ENCODE measurements at regions not wholly inside any gene's neighbourhood (a gene's known extent, or its start where the extent isn't known, plus 50 kb on each side); places are given as distances from the start of the nearest gene placed in this dataset.
"Not testable (repeated sequence)": the region's sequence is repeated elsewhere in the genome, so short reads cannot be mapped to it uniquely, and the experiment has no call there.

DNA sequence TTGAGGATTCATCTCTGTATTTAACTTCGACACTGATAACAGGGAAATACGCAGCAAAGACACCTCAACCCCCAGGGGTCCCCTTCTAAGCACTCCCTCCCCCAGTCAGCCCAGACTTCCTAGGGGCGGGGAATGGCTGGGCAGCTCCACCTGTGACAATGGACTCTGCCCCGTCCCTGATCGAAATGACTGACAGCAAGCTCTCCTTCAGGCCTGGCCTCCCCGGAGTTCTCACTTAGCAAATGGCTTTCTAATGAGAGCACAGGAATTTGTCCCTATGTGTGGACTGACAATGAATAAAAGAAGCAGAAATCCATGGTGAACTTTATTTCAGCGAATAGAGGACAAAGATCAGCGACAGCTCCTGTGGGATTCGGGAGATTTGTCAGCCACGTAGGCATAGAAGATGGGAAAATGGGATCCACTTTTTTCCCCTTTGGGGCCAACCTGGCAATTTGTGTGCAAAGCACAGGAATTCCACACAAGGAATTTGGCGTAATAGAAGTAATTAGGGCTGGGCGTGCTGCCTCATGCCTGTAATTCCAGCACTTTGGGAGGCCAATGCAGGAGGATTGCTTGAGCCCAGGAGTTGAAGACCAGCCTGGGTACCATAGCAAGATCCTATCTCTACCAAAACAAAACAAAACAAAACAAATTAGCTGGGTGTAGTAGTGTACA is 63.8 kb downstream of the TNFAIP2 start:
- DNase-seq (ENCODE audit: low spot score) = no peak

DNA sequence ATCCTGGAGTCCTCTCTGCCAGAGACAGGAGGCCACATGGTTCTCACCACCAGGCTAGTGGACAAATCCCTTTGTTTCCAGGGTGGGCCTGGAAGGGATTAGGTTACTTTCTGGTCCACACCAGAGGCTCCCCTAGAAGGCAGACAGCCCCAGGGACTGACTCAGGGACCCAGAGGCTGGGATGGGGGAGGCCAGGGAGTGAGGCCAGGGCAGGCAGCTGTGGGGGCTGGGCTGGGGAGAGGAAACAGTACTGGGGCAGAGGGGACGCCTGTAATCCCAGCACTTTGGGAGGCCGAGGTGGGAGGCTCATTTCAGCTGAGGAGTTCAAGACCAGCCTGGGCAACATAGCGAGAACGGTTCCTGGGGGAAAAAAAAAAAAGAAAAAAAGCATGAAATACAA is 64.7 kb downstream of the TNFAIP2 start:
- no peak for DNase-seq (ENCODE audit: low spot score)

DNA sequence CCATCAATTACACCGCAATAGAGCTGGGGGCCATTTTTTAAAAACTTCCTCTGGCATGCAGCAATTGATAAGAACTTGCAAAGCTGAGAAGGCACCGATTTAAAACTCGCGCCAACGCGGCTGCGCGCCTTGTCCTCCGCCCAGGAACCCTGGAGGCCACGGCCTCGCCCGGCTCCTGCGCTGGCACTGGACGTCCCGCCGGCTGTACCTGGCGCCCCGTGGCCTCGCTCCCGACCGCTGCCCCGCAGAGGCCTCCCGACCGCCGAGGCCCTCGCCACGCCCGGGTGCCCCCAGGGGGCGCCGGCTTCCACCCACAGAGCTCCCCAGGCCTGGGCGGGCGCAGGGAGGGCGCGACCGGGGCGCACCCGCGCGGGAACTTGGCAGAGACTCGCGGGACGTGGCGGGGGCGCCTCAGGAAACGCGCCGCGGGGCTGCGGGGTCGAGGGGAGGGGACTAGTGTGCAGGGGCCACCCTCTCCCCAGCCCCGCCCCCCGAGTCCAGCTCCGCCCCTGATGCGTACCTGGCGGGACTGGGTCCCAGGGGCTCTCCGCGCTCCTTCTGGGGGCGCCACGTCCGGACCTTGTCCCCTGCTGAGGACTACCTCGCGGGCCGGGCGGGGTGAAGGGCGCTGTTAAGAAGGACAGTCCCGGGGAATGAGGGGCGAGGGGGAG is 65.7 kb downstream of the TNFAIP2 start:
- DNase-seq (ENCODE audit: low spot score) = peak; percentile 11

DNA sequence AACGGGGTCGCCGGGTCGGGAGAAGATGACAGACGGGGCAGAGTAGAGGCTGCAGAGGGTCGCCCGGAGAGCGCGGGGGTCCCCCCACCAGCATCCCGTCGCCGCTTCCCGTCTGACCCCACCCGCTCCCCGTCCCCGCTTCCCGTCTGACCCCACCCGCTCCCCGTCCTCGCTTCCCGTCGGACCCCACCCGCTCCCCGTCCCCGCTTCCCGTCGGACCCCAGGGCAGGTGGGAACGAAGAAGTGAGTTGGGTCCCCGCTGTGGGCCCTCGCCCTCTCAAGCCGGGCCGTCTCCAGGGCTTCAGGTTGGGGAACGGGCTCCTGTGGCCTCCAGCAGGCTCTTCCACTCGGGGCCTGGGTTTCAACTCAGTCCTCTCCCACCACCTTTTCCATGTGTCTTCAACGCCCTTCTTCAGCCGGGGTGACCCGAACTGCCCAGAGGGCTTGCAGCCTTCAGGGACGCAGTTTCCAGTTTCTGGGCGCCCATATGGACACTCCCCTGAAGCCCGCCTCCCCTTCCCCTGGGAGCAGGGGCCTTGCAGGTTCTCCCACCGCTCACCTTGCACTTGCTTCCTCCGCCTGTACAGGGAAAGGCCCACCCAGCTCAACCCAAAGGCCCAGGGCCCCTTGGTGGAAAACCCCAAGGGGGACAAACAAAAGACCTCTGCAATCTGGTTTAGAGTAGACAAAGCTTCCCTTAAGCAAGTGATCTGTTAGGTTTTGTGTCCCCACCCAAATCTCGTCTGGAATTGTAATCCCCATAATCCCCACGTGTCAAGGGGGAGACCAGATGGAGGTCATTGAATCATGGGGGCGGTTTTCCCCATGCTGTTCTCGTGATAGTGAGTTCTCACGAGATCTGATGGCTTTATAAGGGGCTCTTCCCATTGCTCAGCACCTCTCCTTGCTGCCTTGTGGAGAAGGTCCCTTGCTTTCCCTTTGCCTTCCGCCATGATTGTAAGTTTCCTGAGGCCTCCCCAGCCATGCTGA is 66.5 kb downstream of the TNFAIP2 start:
- DNase-seq (ENCODE audit: low spot score) = no peak

DNA sequence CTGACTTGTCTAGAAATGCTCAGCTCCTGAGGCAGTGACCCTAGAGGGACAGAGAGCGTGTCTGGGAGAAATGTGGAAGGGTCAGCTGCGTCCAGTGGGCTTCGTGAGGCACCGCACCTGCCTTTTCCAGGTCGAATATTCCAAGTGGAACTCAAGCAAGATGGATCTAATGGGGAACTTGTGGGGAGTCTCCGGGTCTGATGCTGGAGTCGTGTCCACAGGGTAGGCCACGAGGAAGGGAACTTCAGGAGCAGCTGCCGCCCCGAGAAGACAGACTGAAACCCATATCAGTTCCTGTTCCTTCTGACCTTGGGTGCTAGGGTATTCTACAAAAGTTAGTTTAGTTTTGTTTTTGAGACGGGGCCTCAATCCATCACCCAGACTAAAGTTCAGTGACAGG is 67.5 kb downstream of the TNFAIP2 start:
- DNase-seq (ENCODE audit: low spot score) = no peak

DNA sequence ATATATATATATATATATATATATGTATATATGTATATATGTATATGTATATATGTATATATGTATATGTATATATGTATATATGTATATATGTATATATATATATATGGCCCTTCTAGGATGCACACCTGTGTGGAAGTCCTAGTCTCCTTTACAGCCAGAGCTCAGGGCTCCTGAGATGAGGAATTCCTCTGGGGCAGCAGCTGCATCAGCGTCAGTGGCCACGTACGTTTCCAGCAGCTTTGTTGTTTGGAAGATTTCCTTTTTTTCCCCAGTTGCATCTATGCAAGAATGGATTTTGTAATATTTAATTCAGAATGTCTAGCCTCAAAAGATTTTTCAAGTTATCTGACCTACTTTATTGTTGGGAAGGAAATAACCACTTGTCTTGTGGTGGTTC is 68.6 kb downstream of the TNFAIP2 start:
- DNase-seq (ENCODE audit: low spot score) = no peak

DNA sequence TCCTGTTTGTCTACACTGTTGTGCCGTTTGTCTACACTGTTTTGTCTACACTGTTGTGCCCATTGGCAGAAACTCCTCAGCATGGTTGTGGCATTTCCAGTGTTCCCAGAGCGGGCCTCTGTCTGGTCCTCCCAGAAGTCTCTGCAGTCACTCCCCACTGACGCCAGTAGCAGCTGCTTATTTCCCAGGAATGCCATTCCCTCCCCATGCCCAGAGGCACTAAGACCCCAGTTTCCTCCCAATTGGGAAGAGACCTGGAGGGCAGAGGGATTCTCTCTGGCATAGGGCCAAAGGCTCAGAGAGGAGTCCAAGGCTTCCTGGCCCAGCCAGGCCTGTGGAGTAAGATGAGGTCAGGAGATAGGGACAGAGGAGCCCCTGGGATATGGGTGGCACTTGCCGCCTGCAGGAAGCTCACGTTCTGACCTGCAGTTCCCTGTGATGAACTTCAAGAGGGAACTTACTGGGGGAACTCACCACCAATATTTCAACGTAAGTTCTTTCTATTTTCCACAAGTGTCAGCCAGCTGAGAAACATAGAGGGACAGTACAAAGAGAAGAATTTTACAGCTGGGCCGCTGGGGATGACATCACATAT is 69.1 kb downstream of the TNFAIP2 start:
- no peak for DNase-seq (ENCODE audit: low spot score)

DNA sequence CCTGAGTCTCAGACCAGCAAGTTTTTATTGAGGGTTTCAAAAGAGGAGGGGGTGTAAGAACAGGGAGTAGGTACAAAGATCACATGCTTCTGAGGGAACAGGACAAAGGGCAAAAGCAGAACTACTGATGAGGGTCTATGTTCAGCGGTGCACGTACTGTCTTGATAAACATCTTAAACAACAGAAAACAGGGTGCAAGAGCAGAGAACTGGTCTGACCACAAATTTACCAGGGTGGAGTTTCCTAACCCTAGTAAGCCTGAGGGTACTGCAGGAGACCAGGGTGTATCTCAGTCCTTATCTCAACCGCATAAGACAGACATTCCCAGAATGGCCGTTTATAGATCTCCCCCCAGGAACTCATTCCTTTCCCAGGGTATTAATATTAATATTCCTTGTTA is 69.6 kb downstream of the TNFAIP2 start:
- DNase-seq (ENCODE audit: low spot score) = not testable (repeated sequence)

DNA sequence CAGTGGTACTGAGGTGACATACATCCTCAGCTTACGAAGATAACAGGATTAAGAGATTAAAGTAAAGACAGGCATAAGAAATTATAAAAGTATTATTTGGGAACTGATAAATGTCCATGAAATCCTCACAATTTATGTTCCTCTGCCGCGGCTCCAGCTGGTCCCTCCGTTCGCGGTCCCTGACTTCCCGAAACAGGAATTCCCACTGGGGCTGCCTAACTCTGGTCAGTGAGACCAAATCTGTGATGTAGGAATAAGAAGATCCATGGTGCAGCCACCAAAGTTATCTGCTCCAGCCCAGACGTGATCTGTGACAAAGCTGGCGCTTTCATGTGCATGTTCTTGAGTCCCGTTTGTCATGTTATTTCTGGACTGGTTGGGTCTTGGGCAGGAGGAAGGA is 70.2 kb downstream of the TNFAIP2 start:
- DNase-seq (ENCODE audit: low spot score) = not testable (repeated sequence)

DNA sequence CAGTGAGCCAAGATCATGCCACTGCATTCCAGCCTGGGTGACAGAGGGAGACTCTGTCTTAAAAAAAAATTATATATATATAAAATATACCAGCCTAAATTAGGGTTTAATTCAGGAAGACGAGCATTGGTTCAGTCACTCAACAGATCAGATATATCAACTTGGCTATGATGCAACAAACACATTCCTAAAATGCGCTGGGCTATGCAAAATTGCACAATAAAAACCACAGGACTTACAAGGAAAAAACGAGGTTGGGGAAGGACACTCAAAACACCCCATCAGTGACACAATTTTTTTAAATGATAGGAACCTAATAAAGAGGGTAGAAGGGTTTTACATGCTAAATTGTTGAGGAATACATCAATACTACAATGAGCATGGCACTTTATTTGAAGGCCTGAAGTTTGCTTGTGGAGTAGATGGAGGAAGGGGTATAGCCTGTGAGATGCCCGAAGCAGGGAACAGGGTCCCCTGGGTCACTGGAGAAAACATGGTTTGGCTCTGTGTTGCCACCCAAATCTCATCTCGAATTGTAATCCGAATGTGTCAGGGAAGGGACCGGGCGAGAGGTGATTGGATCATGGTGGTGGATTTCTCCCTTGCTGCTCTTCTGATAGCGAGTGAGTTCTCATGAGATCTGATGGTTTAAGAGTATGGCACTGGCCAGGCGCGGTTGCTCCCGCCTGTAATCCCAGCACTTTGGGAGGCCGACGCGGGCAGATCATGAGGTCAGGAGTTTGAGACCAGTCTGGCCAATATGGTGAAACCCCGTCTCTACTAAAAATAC is 71.2 kb downstream of the TNFAIP2 start:
- DNase-seq (ENCODE audit: low spot score) = no peak

DNA sequence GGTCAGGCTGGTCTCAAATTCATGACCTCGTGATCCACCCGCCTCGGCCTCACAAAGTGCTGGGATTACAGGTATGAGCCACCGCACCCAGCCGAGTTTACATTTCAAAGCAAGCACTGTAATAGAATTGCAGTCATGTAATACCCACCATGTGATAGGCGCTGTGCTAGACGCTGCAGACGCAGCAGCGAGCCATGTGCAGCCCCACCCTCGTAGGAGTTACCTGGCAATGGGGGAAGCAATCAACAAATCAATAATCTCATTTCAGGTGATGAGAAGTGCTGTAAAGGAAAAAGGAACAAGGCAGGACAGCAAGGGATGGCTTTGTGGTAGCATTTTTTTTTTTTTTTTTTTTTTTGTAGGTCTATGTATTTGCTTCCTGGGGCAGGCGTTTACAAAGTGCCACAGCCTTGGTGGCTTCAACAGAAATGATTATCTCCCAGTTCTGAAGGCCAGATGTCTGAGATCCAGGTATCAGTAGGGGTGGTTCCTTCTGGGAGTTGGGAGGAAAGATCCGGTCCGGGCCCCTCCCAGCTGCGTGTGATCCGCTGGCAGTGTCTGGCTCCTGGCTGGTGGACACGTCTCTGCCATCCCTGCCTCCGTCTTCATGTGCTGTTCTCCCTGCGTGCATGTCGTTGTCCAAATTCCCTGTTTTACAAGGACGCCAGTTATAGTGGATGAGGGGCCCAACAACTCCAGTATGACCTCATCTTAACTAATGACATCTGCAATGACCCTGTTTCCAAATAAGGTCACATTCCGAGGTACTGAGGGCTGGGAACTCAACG is 72.8 kb downstream of the TNFAIP2 start:
- DNase-seq (ENCODE audit: low spot score) = no peak

DNA sequence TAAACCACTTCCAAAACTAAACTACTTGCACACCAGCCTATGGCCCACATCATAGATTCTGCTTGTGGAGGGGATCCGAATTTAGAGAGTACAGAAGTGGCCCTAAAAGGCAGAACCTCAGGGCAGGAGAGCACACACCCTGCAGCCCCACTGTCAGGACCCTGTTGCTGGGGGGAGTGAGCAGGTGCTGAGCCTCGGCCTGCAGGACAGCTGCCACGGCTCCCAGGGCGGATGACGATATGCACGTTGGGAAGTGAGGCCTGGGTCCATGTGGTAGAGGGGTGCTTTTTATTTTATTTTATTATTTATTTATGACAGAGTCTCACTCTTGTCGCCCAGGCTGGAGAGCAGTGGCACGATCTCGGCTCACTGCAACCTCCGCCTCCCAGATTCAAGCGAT is 73.5 kb downstream of the TNFAIP2 start:
- no peak for DNase-seq (ENCODE audit: low spot score)

DNA sequence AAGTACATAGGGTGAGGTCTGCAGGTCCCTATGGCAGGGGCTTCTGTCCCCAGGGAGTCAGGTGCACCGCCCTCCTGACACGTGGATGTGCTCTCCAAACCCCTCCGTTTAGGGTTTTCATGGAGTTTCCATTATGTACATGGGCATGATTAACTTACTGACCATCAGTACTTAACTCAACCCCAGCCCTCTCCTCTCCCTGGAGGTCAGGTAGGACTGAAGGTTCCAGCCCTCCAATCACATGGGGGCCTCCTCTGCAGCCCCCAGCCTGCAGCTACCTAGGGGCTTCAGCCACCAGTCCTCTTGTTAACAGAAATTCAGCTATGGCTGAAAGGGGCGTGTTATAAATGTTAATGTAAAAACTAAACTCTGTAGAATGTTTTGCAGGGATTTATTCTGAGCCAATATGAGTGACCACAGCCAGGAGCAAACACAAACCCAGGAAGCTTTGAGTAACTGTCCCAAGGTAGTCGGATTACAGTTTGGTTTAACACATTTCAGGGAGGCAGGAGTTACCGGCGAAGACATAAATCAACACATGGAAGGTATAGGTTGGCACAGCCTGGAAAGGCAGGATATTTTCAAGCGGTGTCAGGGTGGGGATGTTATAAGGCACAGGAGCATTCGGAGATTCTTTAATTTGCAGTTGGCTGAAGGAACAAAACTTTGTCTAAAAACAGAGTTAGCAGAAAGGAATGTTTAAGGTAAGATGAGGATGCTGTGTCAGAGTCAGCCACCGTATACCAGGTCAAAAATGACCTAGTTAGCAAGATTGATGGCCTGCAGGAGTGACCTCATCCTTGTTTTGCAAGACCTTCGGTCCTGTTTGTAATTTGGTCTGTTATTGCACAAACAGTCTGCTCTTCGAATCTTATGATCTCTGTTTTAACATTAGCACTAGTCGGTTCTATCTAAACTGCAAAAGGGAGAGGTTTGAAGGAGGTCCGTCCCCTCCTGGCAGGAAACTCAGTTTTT is 75.2 kb downstream of the TNFAIP2 start:
- DNase-seq (ENCODE audit: low spot score) = no peak

DNA sequence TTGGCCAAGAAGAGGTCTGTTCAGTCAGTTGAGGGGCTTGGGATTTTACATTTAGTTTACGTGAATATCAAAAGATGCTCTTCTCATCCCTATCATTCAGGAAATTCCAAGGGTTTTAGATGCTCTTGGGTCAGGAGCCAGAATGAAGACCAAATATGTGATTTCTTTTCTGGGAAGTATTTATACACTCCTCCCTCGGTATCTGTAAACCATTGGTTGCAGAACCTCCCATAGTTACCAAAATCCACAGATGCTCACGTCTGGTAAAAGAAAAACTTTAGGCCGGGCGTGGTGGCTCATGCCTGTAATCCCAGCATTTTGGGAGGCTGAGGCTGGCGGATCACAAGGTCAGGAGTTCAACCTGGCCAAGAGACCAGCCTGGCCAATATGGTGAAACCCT is 75.9 kb downstream of the TNFAIP2 start:
- no peak for DNase-seq (ENCODE audit: low spot score)

DNA sequence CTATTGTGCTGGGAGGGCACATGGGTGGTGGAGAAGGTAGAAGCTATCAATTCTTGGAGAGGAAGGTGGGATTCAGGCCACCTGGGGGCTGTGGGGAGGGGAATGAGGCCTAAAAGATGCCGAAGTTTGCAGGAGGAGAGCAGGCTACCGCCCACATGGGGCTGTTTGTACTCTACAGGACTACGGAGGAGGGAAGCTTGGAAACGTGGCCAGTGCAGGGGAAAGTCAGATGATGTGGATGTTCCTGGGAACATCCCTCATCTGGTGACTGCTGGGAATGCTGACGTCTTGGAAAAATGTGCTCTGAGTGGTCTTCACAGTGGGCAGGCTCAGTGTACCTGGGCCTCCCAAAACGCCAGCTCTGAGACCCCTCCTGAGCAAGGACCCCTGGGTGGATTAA is 78.5 kb downstream of the TNFAIP2 start:
- DNase-seq (ENCODE audit: low spot score) = no peak

DNA sequence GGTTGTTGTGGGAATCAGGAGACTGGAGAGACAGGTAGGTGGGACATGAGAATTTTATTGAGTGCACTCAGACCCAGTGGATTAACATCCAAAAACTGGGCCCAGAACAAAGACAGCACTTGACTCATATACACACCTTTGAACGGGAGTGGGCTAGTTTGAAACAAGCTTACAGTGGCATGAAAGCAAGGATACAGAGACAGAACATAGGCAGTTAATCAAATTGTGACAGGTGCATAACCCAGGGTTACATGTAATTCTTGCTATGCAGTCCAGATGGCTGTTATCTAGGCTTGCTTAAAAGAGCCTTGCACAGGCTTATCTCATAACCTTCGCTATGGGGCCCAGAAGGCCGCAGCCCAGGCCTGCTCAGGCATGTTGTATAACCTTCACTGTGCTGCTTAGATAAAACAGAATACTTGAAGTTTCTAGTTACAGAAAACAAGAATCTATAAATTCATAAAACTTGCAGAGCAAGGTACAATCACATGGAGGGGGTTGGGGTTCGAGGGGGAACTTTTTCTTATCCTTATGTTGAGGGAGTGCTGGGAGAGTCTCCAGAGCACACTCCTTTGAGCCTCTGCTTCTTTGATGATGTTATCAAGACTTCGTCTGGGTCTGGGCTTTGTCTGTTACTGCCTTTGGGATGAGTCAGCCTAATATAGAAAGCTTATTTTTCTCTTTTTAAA is 81.7 kb downstream of the TNFAIP2 start:
- DNase-seq (ENCODE audit: low spot score) = no peak

DNA sequence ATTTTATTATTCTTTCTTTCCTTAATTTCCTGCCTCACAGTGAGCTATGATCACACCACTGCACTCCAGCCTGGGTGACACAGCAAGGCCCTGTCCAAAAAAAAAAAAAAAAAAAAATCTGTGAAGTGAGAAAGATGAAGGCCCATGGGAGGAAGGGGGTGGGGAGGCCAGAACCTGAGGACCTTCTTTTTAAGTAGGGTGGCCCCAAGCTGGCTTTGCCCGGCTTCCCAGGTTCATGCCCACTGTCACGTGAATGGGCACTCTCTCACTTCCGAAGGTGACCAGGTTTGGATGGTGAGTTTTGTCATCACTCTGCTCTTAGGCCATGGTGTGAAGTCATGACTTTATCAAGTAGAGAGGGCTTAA is 82.3 kb downstream of the TNFAIP2 start:
- DNase-seq (ENCODE audit: low spot score) = no peak

DNA sequence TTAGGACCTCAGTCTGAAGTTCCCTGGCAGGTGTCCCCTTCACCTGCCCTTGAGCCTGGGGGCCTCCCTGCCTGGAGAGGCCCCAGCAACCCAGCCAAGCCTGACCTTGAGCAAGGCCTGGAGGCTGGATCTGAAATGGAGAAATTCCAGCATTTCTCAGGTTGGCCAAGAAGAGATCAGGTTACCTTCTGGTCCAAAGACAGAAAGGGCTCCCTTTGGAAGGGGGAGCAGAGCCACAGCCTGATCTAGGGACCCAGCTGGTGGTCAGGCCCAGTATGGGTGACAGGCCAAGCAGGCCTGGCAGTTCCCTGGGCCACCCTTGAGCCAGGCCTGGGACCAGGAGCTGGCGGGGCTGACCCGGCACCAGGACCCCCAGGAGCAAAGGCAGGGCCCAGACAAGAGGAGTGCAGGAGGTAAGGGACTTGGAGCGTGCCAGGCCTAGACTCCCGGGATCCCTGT is 82.8 kb downstream of the TNFAIP2 start:
- DNase-seq (ENCODE audit: low spot score) = no peak

DNA sequence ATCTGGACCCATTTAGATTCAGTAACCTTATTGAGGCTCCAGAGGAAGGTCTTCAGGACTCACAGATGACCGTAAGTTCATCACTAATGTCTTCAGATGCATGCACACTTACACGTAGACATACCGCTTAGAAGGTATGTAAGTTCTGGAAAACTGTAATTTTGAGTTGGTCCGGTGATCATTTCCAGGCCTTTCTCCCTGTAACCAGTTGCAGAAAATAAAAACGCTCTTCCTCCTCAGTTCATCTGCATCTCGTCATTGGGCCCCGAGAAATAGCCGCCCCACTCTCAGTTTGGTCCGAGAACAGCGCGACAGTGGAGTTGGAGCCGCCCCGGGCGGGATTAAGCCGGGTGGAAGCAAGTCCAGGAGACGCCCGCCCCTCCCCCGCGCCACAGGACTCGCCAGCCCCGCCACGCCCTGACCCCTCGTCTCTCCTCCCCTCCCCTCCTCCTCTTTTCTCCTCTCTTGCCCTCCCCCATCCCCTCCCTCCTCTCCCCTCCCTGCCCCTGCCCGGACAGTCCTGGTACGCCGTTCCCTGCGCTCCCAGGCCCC is 83.7 kb downstream of the TNFAIP2 start:
- DNase-seq (ENCODE audit: low spot score) = no peak

All from hematopoietic multipotent progenitor cell treated with erythropoietin and hydrocortisone succinate and interleukin-3 and kit ligand, for 15 days (in vitro differentiated cells).